ENCODE measurements at regions not wholly inside any gene's neighbourhood (a gene's known extent, or its start where the extent isn't known, plus 50 kb on each side); places are given as distances from the start of the nearest gene placed in this dataset.
"Not testable (repeated sequence)": the region's sequence is repeated elsewhere in the genome, so short reads cannot be mapped to it uniquely, and the experiment has no call there.

DNA sequence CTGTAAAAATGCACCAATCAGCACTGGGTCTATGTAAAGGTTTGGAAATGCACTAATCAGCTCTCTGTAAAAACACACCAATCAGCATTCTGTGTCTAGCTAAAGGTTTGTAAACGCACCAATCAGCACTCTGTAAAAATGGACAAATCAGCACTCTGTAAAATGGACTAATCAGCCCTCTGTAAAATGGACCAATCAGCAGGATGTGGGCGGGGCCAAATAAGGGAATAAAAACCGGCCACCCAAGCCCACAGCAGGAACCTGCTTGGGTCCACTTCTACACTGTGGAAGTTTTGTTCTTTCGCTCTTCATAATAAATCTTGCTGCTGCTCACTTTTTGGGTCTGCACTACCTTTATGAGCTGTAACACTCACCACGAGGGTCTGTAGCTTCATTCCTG, 101.0 kb downstream of the SMC2 start:
- FAIRE-seq, result not testable (repeated sequence)

GRCh38 chr9:104200456-104200994, 106.4 kb downstream of the SMC2 start:
- FAIRE-seq (no peak), DNase-seq (ENCODE audit: insufficient read length, low spot score) (no peak)
- TF ChIP-seq PAX5 (IDR thresholded peaks at IDR 0.05; ENCODE audit: insufficient read depth, low read length, severe bottlenecking) (no peak), POLR2AphosphoS5 (IDR thresholded peaks at IDR 0.05; ENCODE audit: low read depth, low read length) (no peak), POU2F2 (IDR thresholded peaks at IDR 0.05; ENCODE audit: low read depth, low read length) (no peak), TAF1 (IDR thresholded peaks at IDR 0.05; ENCODE audit: low read depth, low read length) (no peak), SPI1 (IDR thresholded peaks at IDR 0.05; ENCODE audit: low read depth, low read length) (no peak), POLR2A (IDR thresholded peaks at IDR 0.05; ENCODE audit: low read depth, low read length) (no peak)

More for the DNA sequence above, 101.0 kb downstream of the SMC2 start:
- DNase-seq (ENCODE audit: insufficient read length, low spot score), result not testable (repeated sequence)

DNA sequence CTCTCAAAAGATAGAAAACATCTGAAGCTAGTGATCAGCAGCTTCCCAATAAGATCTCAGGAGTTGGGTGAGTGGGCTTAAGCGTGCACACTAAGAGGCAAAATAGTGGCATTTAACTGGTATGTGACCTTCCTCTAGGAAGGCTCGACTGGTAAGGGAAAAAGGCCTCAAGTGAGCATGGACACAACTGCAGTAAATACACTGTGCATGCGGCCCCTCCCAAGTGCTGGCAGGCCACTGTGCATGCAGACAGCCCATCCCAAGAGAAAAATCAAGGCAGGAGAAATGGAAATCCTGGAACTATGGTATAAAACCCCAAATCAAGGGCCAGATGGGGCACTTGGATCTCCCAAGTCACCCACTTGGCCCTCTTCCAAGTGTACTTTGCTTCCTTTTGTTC, 112.7 kb downstream of the SMC2 start:
- DNase-seq (ENCODE audit: insufficient read length, low spot score), result no peak

DNA sequence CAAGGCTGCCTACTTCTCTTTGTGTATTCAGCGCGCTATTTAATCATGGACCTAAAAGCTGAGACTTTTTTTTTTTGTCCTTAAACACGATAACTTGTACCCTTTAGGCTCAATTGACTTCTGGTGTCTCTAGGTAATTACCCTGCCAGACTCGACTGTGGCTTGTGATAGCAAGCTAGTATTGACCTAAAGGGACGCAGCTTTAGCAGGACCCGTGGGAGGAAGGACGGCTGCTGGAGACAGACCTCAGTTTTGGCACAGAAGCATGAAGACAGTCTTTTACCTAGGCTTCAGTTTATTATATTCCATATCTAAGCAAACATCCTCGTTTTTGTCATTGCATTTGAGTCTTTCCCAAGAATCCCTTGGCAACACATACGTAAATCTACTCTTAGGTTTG, 115.3 kb downstream of the SMC2 start:
- no peak for DNase-seq (ENCODE audit: insufficient read length, low spot score)
- FAIRE-seq, result no peak
- TF ChIP-seq POLR2A (IDR thresholded peaks at IDR 0.05; ENCODE audit: low read depth, low read length) (no peak), SPI1 (IDR thresholded peaks at IDR 0.05; ENCODE audit: low read depth, low read length) (no peak), TAF1 (IDR thresholded peaks at IDR 0.05; ENCODE audit: low read depth, low read length) (no peak), POLR2AphosphoS5 (IDR thresholded peaks at IDR 0.05; ENCODE audit: low read depth, low read length) (no peak), POU2F2 (IDR thresholded peaks at IDR 0.05; ENCODE audit: low read depth, low read length) (no peak), PAX5 (IDR thresholded peaks at IDR 0.05; ENCODE audit: insufficient read depth, low read length, severe bottlenecking) (no peak)

More for the DNA sequence above, 112.7 kb downstream of the SMC2 start:
- no peak for TF ChIP-seq POLR2AphosphoS5 (IDR thresholded peaks at IDR 0.05; ENCODE audit: low read depth, low read length)
- TF ChIP-seq POLR2A (IDR thresholded peaks at IDR 0.05; ENCODE audit: low read depth, low read length), result no peak
- no peak for TF ChIP-seq TAF1 (IDR thresholded peaks at IDR 0.05; ENCODE audit: low read depth, low read length)
- no peak for TF ChIP-seq PAX5 (IDR thresholded peaks at IDR 0.05; ENCODE audit: insufficient read depth, low read length, severe bottlenecking)
- no peak for TF ChIP-seq POU2F2 (IDR thresholded peaks at IDR 0.05; ENCODE audit: low read depth, low read length)
- TF ChIP-seq SPI1 (IDR thresholded peaks at IDR 0.05; ENCODE audit: low read depth, low read length), result no peak
- no peak for FAIRE-seq

DNA sequence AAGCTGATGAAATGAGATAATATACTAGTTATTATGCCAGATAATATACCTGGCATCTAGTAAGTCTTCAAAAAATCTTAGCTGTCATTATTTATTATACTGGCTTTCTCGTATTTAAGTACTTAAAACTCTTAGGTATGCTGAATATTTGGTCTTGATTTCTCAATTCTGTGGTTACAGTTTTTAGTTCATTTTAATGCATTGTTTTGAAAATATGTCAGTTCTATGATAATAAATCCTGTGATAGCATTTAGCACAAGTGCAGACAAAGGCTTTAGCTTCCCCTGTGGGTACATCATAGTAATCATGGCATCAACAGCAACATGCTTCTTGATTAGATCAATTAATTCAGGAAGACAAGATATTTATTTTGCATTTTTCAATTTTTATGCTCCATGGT, 133.0 kb downstream of the SMC2 start:
- DNase-seq (ENCODE audit: insufficient read length, low spot score) (no peak), FAIRE-seq (no peak)
- no peak for TF ChIP-seq POLR2AphosphoS5 (IDR thresholded peaks at IDR 0.05; ENCODE audit: low read depth, low read length)

DNA sequence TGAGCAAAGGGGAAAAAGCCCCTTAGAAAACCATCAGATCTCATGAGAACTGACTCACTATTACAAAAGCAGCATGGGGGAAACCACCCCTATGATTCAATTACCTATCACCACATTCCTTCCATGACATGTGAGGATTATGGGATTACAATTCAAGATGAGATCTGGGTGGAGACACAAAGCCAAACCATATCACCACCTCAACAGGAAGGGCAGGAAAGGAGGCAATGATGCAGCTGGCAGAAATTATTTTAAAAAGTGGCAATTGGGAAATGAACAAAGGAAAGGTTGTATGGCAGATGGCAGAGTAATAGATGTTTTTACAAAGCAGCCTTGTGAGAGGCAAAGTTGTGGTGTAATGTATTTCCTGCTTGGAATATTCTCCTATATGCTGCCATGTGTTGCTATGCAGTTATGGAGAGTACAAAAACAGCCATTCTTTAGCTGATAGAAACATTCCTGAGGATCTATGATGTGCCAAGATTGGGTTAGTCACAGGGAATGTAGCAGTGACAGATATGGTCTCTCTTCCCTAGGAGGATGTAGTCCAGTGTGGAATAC, 138.8 kb downstream of the SMC2 start:
- DNase-seq (ENCODE audit: insufficient read length, low spot score) (no peak), FAIRE-seq (no peak)

DNA sequence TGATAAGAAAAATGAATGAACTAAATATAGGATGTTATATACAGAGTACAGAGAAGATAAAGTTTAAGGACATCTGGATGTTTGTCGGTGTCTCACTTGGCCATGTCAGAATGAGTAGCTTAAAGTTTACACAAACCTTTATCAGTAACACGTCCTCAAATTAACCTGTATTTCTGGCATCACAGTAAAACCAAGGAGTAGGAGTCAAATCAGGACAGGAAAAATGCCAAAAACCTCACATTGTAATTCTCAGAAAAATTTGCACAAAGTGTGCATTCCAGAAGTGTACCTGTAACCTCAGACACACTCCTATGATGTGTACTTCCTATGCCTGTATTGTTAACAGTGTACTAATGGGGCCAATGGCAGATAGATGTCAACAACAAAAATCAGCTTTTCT, 139.3 kb downstream of the SMC2 start:
- DNase-seq (ENCODE audit: insufficient read length, low spot score) (no peak), FAIRE-seq (no peak)
- TF ChIP-seq SPI1 (IDR thresholded peaks at IDR 0.05; ENCODE audit: low read depth, low read length) (no peak), POLR2AphosphoS5 (IDR thresholded peaks at IDR 0.05; ENCODE audit: low read depth, low read length) (no peak), POU2F2 (IDR thresholded peaks at IDR 0.05; ENCODE audit: low read depth, low read length) (no peak), PAX5 (IDR thresholded peaks at IDR 0.05; ENCODE audit: insufficient read depth, low read length, severe bottlenecking) (no peak), TAF1 (IDR thresholded peaks at IDR 0.05; ENCODE audit: low read depth, low read length) (no peak), POLR2A (IDR thresholded peaks at IDR 0.05; ENCODE audit: low read depth, low read length) (no peak)

More for the DNA sequence above, 138.8 kb downstream of the SMC2 start:
- TF ChIP-seq SPI1 (IDR thresholded peaks at IDR 0.05; ENCODE audit: low read depth, low read length) (no peak), POLR2AphosphoS5 (IDR thresholded peaks at IDR 0.05; ENCODE audit: low read depth, low read length) (no peak), POU2F2 (IDR thresholded peaks at IDR 0.05; ENCODE audit: low read depth, low read length) (no peak), TAF1 (IDR thresholded peaks at IDR 0.05; ENCODE audit: low read depth, low read length) (no peak), PAX5 (IDR thresholded peaks at IDR 0.05; ENCODE audit: insufficient read depth, low read length, severe bottlenecking) (no peak), POLR2A (IDR thresholded peaks at IDR 0.05; ENCODE audit: low read depth, low read length) (no peak)

DNA sequence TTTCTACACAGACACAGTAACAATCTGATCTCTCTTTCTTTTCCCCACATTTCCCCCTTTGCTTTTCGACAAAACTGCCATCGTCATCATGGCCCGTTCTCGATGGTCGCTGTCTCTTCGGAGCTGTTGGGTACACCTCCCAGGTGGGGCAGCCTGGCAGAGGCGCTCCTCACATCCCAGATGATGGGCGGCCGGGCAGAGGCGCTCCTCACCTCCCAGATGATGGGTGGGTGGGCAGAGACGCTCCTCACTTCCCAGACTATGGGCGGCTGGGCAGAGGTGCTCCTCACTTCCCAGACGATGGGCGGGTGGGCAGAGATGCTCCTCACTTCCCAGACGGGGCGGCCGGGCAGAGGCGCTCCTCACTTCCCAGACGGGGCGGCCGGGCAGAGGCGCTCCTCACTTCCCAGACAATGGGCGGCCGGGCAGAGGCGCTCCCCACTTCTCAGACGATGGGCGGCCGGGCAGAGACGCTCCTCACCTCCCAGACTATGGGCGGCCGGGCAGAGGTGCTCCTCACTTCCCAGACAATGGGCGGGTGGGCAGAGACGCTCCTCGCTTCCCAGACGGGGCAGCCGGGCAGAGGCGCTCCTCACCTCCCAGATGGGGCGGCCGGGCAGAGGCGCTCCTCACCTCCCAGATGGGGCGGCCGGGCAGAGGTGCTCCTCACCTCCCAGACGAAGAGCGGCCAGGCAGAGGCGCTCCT, 140.7 kb downstream of the SMC2 start:
- not testable (repeated sequence) for DNase-seq (ENCODE audit: insufficient read length, low spot score); FAIRE-seq

- DNase-seq (ENCODE audit: insufficient read length, low spot score); FAIRE-seq: not testable (repeated sequence)
These were observed 141.4 kb downstream of the SMC2 start for GRCh38 chr9:104235347-104236120.

GRCh38 chr9:104238668-104239067, 144.6 kb downstream of the SMC2 start:
- DNase-seq (ENCODE audit: insufficient read length, low spot score) (no peak), FAIRE-seq (no peak)

More at GRCh38 chr9:104238668-104239067, 144.6 kb downstream of the SMC2 start:
- TF ChIP-seq TAF1 (IDR thresholded peaks at IDR 0.05; ENCODE audit: low read depth, low read length) (no peak), PAX5 (IDR thresholded peaks at IDR 0.05; ENCODE audit: insufficient read depth, low read length, severe bottlenecking) (no peak), POLR2AphosphoS5 (IDR thresholded peaks at IDR 0.05; ENCODE audit: low read depth, low read length) (no peak), POU2F2 (IDR thresholded peaks at IDR 0.05; ENCODE audit: low read depth, low read length) (no peak), POLR2A (IDR thresholded peaks at IDR 0.05; ENCODE audit: low read depth, low read length) (no peak), SPI1 (IDR thresholded peaks at IDR 0.05; ENCODE audit: low read depth, low read length) (no peak)

All from GM12891 (cell line).